ENCODE measurements at regions not wholly inside any gene's neighbourhood (a gene's known extent, or its start where the extent isn't known, plus 50 kb on each side); places are given as distances from the start of the nearest gene placed in this dataset.
"Not testable (repeated sequence)": the region's sequence is repeated elsewhere in the genome, so short reads cannot be mapped to it uniquely, and the experiment has no call there.

DNA sequence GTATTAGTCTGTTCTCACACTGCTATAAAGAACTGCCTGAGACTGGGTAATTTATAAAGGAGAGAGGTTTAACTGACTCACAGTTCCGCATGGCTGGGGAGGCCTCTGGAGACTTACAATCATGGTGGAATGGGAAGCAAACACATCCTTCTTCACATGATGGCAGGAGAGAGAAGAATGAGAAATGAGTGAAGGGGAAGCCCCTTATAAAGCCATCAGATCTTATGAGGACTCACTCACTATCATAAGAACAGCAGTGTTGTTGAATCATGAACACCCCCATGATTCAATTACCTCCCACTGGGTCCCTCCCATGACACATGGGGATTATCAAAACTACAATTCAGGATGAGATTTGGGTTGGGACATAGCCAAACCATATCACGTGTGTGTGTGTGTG is 1764.4 kb upstream of the SEL1L start:
- CTCF ChIA-PET, POLR2A ChIA-PET: not testable (repeated sequence)

GRCh38 chr14:83300476-83301064 is 1766.9 kb upstream of the SEL1L start:
- ChIA-PET POLR2A (no interaction called here), CTCF (no interaction called here)

DNA sequence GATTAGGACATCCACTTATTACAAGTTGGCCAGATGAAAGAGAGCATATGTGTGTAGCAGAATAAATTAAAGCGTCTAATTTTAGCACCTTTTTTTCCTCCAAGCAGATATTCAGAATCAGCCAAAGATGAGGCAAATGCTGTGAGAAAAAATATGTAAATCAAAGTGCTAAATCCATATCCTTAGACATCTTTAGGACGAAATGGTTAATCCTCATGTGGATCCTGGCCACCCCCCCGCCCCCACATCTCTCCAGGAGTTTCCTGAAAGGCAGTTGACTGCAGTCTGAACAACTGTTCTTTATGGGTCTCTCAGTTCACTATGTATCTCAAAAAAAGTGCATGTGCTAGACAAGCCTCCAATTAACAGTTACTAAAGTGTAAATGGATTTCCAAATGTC is 1768.1 kb upstream of the SEL1L start:
- POLR2A ChIA-PET = no interaction called here
- CTCF ChIA-PET = no interaction called here

- ChIA-PET POLR2A (no interaction called here), CTCF (no interaction called here)
These were observed 1775.6 kb upstream of the SEL1L start for GRCh38 chr14:83309211-83309610.

DNA sequence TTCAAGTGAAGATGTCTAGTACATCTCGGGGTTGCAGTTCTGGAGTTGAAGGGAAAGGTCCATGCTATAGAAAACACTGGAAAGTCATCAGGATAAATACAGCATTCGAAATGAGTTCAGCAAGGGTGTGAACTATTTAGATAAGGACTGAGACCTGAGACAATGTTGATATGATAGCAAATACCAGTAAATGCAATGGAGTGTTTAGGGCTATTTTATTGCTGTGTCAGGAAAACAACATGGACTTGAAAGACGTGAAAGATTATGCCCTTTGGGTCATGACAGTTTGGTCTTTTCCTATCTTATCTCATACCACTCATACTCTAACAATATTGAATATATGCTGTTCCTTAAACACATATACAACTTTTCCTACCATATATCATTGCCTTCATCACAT is 1776.2 kb upstream of the SEL1L start:
- CTCF ChIA-PET = no interaction called here
- POLR2A ChIA-PET = no interaction called here

- POLR2A ChIA-PET = no interaction called here
These were observed 1778.9 kb upstream of the SEL1L start for GRCh38 chr14:83312511-83312910.

GRCh38 chr14:83314764-83315163 is 1781.1 kb upstream of the SEL1L start:
- POLR2A ChIA-PET = no interaction called here
- CTCF ChIA-PET = no interaction called here

More at GRCh38 chr14:83312511-83312910, 1778.9 kb upstream of the SEL1L start:
- CTCF ChIA-PET = no interaction called here

DNA sequence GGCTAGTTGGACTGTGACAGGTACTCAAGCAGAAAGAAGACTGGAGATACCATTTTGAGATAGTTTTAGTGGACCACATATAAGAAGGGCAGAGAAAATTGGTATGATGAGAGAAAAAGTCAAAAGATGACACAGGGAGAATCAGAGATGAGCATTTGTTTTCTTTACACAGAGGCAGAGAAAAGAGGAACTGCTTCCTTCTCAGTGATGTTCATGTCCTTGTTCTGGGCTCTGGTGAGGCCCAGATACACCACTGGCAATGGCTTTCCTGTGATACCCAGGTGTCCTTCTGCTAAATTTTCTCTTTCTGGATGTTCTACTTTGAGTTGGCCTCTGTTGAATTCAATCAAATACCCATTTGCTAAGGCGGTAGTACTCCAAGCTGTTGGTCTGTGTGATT is 1782.7 kb upstream of the SEL1L start:
- CTCF ChIA-PET = no interaction called here
- POLR2A ChIA-PET = no interaction called here

GRCh38 chr14:83320837-83321236 is 1787.2 kb upstream of the SEL1L start:
- POLR2A ChIA-PET = no interaction called here
- CTCF ChIA-PET = no interaction called here

GRCh38 chr14:83331513-83331912 is 1797.9 kb upstream of the SEL1L start:
- POLR2A ChIA-PET = no interaction called here
- CTCF ChIA-PET = no interaction called here

- ChIA-PET CTCF (no interaction called here), POLR2A (no interaction called here)
These were observed 1808.9 kb upstream of the SEL1L start for GRCh38 chr14:83342590-83342989.

- POLR2A ChIA-PET = no interaction called here
- CTCF ChIA-PET = no interaction called here
These were observed 1814.2 kb upstream of the SEL1L start for GRCh38 chr14:83347874-83348273.

- ChIA-PET CTCF (no interaction called here), POLR2A (no interaction called here)
These were observed 1822.0 kb upstream of the SEL1L start for GRCh38 chr14:83355609-83356008.

GRCh38 chr14:83356080-83356479 is 1822.4 kb upstream of the SEL1L start:
- POLR2A ChIA-PET = no interaction called here
- CTCF ChIA-PET = no interaction called here

GRCh38 chr14:83372271-83372670 is 1838.6 kb upstream of the SEL1L start:
- ChIA-PET CTCF (no interaction called here), POLR2A (no interaction called here)

DNA sequence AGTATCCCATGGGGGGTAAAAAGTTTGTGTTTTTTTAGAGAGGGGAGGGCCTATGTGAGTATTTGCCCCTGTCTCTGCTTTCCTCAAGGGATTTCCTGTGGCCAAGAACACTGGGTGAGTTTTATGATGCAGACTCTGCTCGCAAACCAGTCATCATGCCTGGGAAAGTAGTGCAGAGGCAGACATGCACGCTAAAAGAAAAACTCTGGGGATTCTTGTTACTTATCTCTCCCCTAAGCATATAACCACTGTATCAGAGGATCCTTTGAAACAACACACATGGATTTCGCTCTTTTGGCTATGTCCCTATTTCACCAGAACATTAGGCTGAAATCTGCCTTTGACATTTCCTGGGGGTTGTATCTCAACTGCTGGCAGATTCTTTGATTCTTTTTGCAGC is 1845.8 kb upstream of the SEL1L start:
- CTCF ChIA-PET = no interaction called here
- POLR2A ChIA-PET = no interaction called here

- POLR2A ChIA-PET = no interaction called here
- CTCF ChIA-PET = no interaction called here
These were observed 1850.6 kb upstream of the SEL1L start for GRCh38 chr14:83384253-83384652.

GRCh38 chr14:83395321-83395720 is 1861.7 kb upstream of the SEL1L start:
- ChIA-PET POLR2A (no interaction called here), CTCF (no interaction called here)

- CTCF ChIA-PET = no interaction called here
- POLR2A ChIA-PET = no interaction called here
These were observed 1882.8 kb upstream of the SEL1L start for GRCh38 chr14:83416476-83416875.

- ChIA-PET CTCF (no interaction called here), POLR2A (no interaction called here)
These were observed 1885.8 kb upstream of the SEL1L start for GRCh38 chr14:83419420-83419819.

DNA sequence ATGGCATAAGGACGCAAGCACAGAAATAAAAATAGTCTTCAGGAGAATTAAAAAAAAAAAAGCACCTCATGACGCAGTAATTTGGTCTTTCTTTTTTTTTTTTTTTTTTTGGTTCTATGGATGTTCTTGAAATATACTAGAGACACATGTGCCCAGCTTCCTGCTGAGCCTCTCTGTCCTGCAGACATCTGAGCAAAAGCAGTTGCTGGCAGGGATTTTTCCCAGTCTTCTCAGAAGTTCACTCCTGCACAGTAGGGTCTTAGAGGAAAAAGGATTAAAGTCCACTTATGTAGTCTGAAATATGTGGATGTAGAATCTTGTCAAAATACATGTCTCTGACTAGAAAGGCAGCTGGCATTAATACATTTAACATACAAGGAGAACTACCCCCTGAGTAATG is 1888.1 kb upstream of the SEL1L start:
- CTCF ChIA-PET = no interaction called here
- POLR2A ChIA-PET = no interaction called here

DNA sequence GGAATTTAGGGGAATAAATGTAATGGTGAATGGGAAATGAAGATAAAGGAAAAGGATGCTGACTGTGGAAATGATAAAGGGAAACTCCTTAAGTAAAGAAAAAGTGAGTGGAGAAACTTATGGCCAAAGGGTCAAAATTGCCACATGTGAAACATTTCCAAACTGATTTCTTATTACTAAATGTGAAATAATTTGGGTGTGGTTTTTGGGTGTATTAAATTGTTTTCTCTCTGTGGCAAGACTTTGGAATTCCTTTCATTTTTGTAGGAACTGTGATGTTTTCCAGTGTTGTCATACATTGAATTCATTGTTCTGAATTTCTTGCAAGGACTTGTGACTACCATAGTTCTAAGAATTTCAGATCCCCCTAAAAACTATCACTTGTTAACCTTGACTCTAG is 1891.5 kb upstream of the SEL1L start:
- POLR2A ChIA-PET = no interaction called here
- CTCF ChIA-PET = no interaction called here

DNA sequence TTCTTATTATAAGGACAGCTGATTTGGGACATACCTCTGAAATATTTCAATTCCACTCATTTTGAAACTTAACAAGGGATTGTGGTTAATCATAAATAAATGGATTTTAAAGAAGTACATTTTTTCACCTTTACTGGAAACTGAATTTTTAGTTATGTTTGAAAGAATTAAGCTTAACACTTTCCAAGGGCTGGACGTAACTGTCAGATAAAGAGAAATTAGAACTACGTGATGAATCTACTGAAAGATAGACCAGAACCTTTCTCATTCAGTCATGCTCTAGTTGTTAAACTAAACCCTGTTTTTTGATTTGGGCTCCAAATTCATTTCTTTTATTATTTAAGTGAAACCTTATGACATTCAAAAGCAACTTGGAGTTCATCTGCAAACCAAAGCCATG is 1892.1 kb upstream of the SEL1L start:
- CTCF ChIA-PET = no interaction called here
- POLR2A ChIA-PET = no interaction called here
